ENCODE measurements at regions not wholly inside any gene's neighbourhood (a gene's known extent, or its start where the extent isn't known, plus 50 kb on each side); places are given as distances from the start of the nearest gene placed in this dataset.

DNA sequence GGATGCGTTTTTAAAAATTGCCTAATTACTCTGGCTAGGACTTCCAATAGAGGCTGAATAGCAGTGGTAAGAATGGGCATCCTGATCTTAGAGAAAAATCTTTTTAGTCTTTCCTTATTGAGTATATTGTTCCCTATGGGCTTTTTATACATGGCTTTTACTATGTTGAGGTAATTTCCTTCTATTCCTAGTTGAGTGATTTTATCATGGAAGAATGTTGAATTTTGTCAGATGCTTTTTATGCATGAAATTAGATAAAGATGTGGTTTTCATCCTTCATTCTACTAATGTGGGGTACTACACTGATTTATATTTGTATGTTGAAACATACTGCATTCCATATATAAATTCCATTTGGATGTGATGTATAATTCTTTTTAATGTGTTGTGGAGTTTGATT is 2673.8 kb downstream of the PCDH9 start:
- TF ChIP-seq CEBPB (IDR thresholded peaks at IDR 0.05; ENCODE audit: low read depth) (no peak), YY1 (IDR thresholded peaks at IDR 0.05; ENCODE audit: extremely low read depth, insufficient replicate concordance, low read depth, low read length) (no peak), RAD21 (IDR thresholded peaks at IDR 0.05; ENCODE audit: low read depth) (no peak), EZH2phosphoT487 (IDR thresholded peaks at IDR 0.05; ENCODE audit: borderline replicate concordance) (no peak), TCF7L2 (IDR thresholded peaks at IDR 0.05; ENCODE audit: borderline replicate concordance, extremely low read depth, insufficient read depth, insufficient read length) (no peak), SRF (IDR thresholded peaks at IDR 0.05; ENCODE audit: low read depth) (no peak), ELF1 (IDR thresholded peaks at IDR 0.05; ENCODE audit: borderline replicate concordance, low read depth) (no peak), CBX3 (IDR thresholded peaks at IDR 0.05; ENCODE audit: low read depth) (no peak), SP1 (IDR thresholded peaks at IDR 0.05; ENCODE audit: low read depth) (no peak), POLR2AphosphoS5 (IDR thresholded peaks at IDR 0.05; ENCODE audit: low read depth, low read length) (no peak), ZFX (IDR thresholded peaks at IDR 0.05) (no peak), EGR1 (IDR thresholded peaks at IDR 0.05; ENCODE audit: low read depth) (no peak), ZNF274 (IDR thresholded peaks at IDR 0.05; ENCODE audit: low read depth, low read length) (no peak), EZH2 (IDR thresholded peaks at IDR 0.05) (no peak), SIN3A (IDR thresholded peaks at IDR 0.05; ENCODE audit: low read depth) (no peak), FOSL1 (IDR thresholded peaks at IDR 0.05; ENCODE audit: low read depth) (no peak)
- TF ChIP-seq, protein P1, sequence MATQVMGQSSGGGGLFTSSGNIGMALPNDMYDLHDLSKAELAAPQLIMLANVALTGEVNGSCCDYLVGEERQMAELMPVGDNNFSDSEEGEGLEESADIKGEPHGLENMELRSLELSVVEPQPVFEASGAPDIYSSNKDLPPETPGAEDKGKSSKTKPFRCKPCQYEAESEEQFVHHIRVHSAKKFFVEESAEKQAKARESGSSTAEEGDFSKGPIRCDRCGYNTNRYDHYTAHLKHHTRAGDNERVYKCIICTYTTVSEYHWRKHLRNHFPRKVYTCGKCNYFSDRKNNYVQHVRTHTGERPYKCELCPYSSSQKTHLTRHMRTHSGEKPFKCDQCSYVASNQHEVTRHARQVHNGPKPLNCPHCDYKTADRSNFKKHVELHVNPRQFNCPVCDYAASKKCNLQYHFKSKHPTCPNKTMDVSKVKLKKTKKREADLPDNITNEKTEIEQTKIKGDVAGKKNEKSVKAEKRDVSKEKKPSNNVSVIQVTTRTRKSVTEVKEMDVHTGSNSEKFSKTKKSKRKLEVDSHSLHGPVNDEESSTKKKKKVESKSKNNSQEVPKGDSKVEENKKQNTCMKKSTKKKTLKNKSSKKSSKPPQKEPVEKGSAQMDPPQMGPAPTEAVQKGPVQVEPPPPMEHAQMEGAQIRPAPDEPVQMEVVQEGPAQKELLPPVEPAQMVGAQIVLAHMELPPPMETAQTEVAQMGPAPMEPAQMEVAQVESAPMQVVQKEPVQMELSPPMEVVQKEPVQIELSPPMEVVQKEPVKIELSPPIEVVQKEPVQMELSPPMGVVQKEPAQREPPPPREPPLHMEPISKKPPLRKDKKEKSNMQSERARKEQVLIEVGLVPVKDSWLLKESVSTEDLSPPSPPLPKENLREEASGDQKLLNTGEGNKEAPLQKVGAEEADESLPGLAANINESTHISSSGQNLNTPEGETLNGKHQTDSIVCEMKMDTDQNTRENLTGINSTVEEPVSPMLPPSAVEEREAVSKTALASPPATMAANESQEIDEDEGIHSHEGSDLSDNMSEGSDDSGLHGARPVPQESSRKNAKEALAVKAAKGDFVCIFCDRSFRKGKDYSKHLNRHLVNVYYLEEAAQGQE (IDR thresholded peaks at IDR 0.05; ENCODE audit: low read depth), result no peak
- TF ChIP-seq, protein P2, sequence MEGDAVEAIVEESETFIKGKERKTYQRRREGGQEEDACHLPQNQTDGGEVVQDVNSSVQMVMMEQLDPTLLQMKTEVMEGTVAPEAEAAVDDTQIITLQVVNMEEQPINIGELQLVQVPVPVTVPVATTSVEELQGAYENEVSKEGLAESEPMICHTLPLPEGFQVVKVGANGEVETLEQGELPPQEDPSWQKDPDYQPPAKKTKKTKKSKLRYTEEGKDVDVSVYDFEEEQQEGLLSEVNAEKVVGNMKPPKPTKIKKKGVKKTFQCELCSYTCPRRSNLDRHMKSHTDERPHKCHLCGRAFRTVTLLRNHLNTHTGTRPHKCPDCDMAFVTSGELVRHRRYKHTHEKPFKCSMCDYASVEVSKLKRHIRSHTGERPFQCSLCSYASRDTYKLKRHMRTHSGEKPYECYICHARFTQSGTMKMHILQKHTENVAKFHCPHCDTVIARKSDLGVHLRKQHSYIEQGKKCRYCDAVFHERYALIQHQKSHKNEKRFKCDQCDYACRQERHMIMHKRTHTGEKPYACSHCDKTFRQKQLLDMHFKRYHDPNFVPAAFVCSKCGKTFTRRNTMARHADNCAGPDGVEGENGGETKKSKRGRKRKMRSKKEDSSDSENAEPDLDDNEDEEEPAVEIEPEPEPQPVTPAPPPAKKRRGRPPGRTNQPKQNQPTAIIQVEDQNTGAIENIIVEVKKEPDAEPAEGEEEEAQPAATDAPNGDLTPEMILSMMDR (IDR thresholded peaks at IDR 0.05 in 2 of 3, conservative IDR thresholded peaks at IDR 0.05 in 1 of 3; ENCODE audit: borderline replicate concordance in 1 of 3, insufficient read depth in 1 of 3, low read depth in 2 of 3, low read length in 2 of 3), result no peak
- TF ChIP-seq, protein P3, sequence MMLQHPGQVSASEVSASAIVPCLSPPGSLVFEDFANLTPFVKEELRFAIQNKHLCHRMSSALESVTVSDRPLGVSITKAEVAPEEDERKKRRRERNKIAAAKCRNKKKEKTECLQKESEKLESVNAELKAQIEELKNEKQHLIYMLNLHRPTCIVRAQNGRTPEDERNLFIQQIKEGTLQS (IDR thresholded peaks at IDR 0.05), result no peak
- Histone ChIP-seq H3K79me2 (ENCODE audit: insufficient read depth, low read length) (no peaks in the 10 kb centered on the region), H3K4me2 (ENCODE audit: low read length) (no peak overlapping the region), H3K27ac (ENCODE audit: low read depth, low read length) (no peak overlapping the region), H3K27me3 (ENCODE audit: insufficient read depth, low read length) (no peaks in the 10 kb centered on the region), H3K9ac (ENCODE audit: low read length) (no peak overlapping the region), H4K20me1 (ENCODE audit: insufficient read depth) (no peaks in the 10 kb centered on the region), H2AFZ (ENCODE audit: low read depth, low read length, poor library complexity, severe bottlenecking) (no peak overlapping the region), H3K4me3 (replicated peaks in 1 of 2; ENCODE audit: low read depth in 1 of 2, low read length in 2 of 2) (no peak overlapping the region), H3K36me3 (ENCODE audit: control insufficient read depth in 1 of 2, insufficient read depth in 2 of 2, low read length in 2 of 2) (no peaks in the 10 kb centered on the region), H3K9me3 (ENCODE audit: control insufficient read depth in 1 of 2, insufficient read depth in 1 of 2, low read depth in 1 of 2, low read length in 2 of 2) (no peaks in the 10 kb centered on the region), H3K4me1 (ENCODE audit: control insufficient read depth in 1 of 2, insufficient read depth in 2 of 2, low read length in 2 of 2) (no peaks in the 10 kb centered on the region), H3K9me2 (ENCODE audit: insufficient read depth) (no peaks in the 10 kb centered on the region)
- ChIA-PET CTCF (no interaction called here), POLR2A (no interaction called here), RAD21 (ENCODE audit: low non-redundant PET in 1 of 2, low total read pairs in 2 of 2, uncharacterized antibody in 2 of 2, unreplicated experiment in 2 of 2) (no interaction called here)
- intact Hi-C loops (cut with micrococcal nuclease), result no loop called here
- no TSS peak for BruUV-seq (replicated peaks)
- DNase-seq (ENCODE audit: low read depth, low spot score), result no peak
- ATAC-seq, result no peak

Measured in HCT116 (cell line).